HepG2 (cell line): ENCODE measurements at regions not wholly inside any gene's neighbourhood (a gene's known extent, or its start where the extent isn't known, plus 50 kb on each side); places are given as distances from the start of the nearest gene placed in this dataset.

Source experiments
- ATAC-seq: fragments of 200-7000 bp; cut with Tn5 transposase; 3 replicates; pipeline ENCODE4 v1.9.1; 2020; ENCODE audit warnings: mild to moderate bottlenecking, moderate library complexity
- BruUV-seq: library from RNA; stranded (reverse); fragments of 400-500 nt; replicated peaks from 2 replicates; lab custom pipeline; 2021; lab: Mats Ljungman, UMichigan
- CTCF ChIA-PET: fragments of 300-600 bp; formaldehyde crosslinking; extraction: SDS; loops from one replicate; lab custom pipeline; 2021; ENCODE audit warnings: low total read pairs, inconsistent platforms, low intra/inter-chr PET ratio; lab: Yijun Ruan, JAX
- POLR2A ChIA-PET: fragments of 350-600 bp; sonication (Branson Sonifier 250); formaldehyde crosslinking; loops from one replicate; lab custom pipeline; 2020; ENCODE audit warnings: antibody characterized with exemption, inconsistent platforms; lab: Yijun Ruan, JAX
- DNase-seq: peaks from one replicate; pipeline ENCODE4 v3.0.0-alpha.2; 2015; ENCODE audit warnings: low spot score
- FAIRE-seq: peaks from 3 replicates; lab custom pipeline; 2011; peaks lifted over from hg19 to GRCh38; lab: Jason Lieb, UNC
- H2AFZ ChIP-seq: one replicate; pipeline ENCODE4 v1.6.1; 2011; ENCODE audit warnings: low read length, inconsistent platforms
- H3K27ac ChIP-seq: fragments of 300-600 bp; 3 replicates; pipeline ENCODE4 v1.8.0; 2011; ENCODE audit warnings: mixed run types, mild to moderate bottlenecking, mixed read lengths, low read length, inconsistent platforms; ENCODE audit not compliant: insufficient read depth; ENCODE audit errors: extremely low read length
- H3K27me3 ChIP-seq, 2 experiments: fragments of 200-600 bp in 1 of 2; 2 replicates in 1 of 2; 3 replicates in 1 of 2; pipeline versions ENCODE4 v1.6.0 to v1.8.0; 2011; ENCODE audit warnings: low read length in 2 of 2, mild to moderate bottlenecking in 2 of 2, moderate library complexity in 2 of 2, inconsistent platforms in 1 of 2; ENCODE audit not compliant: insufficient read depth in 2 of 2, control insufficient read depth in 1 of 2
- H3K36me3 ChIP-seq, 2 experiments: fragments of 200-600 bp in 1 of 2; replicated peaks in 1 of 2; 2 replicates in 1 of 2; 3 replicates in 1 of 2; pipeline versions ENCODE4 v1.5.1 to v1.8.0; 2011; ENCODE audit warnings: low read length in 2 of 2, inconsistent platforms in 1 of 2; ENCODE audit not compliant: insufficient read depth in 2 of 2, control insufficient read depth in 1 of 2
- H3K4me1 ChIP-seq: 2 replicates; pipeline ENCODE4 v1.5.1; 2012; ENCODE audit warnings: low read length, inconsistent platforms; ENCODE audit not compliant: insufficient read depth
- H3K4me2 ChIP-seq: 2 replicates; pipeline ENCODE4 v1.6.0; 2011; ENCODE audit warnings: low read depth, low read length, inconsistent platforms
- H3K4me3 ChIP-seq, 3 experiments: fragments of 200-600 bp in 1 of 3; sonication (generic), shearing (Covaris generic) in 1 of 3; replicated peaks in 1 of 3; 2 replicates each; pipeline ENCODE4 v1.5.1; 2011 to 2016; ENCODE audit warnings: low read length in 3 of 3, inconsistent platforms in 2 of 3, low read depth in 2 of 3, mild to moderate bottlenecking in 2 of 3, control low read depth in 1 of 3, mixed read lengths in 1 of 3; ENCODE audit not compliant: insufficient read depth in 1 of 3
- H3K79me2 ChIP-seq: one replicate; pipeline ENCODE4 v1.6.1; 2011; ENCODE audit warnings: low read length, inconsistent platforms; ENCODE audit not compliant: insufficient read depth
- H3K9ac ChIP-seq: 2 replicates; pipeline ENCODE4 v1.6.0; 2011; ENCODE audit warnings: mild to moderate bottlenecking, low read depth, low read length, inconsistent platforms; ENCODE audit not compliant: insufficient read depth
- H3K9me3 ChIP-seq: 2 replicates; pipeline ENCODE4 v1.5.1; 2012; ENCODE audit warnings: mild to moderate bottlenecking, low read length
- H4K20me1 ChIP-seq: 2 replicates; pipeline ENCODE4 v1.6.0; 2011; ENCODE audit warnings: inconsistent platforms, mild to moderate bottlenecking, low read length, moderate library complexity; ENCODE audit not compliant: insufficient read depth
- DNMT3B ChIP-seq: conservative IDR thresholded peaks from 2 replicates; pipeline ENCODE4 v1.6.1; 2016; ENCODE audit warnings: missing biosample characterization, control low read depth
- ETV5 ChIP-seq: IDR thresholded peaks from 2 replicates; pipeline ENCODE4 v1.6.1; 2018; ENCODE audit warnings: missing biosample characterization, missing genetic modification reagents, inconsistent platforms, borderline replicate concordance
- THRA ChIP-seq: sonication (generic); formaldehyde crosslinking; IDR thresholded peaks from 2 replicates; pipeline ENCODE4 v1.4.0; 2020; ENCODE audit warnings: missing genetic modification reagents, borderline replicate concordance
- ZBTB14 ChIP-seq: sonication (generic); formaldehyde crosslinking; IDR thresholded peaks from 2 replicates; pipeline ENCODE4 v1.4.0; 2020; ENCODE audit warnings: missing genetic modification reagents
- ZBTB37 ChIP-seq: sonication (generic); formaldehyde crosslinking; IDR thresholded peaks from 2 replicates; pipeline ENCODE4 v1.4.0; 2020; ENCODE audit warnings: mild to moderate bottlenecking, missing genetic modification reagents
- ZC3H13 ChIP-seq: sonication (generic); formaldehyde crosslinking; IDR thresholded peaks from 2 replicates; pipeline ENCODE4 v1.8.1; 2023; ENCODE audit warnings: mild to moderate bottlenecking, missing genetic modification reagents, moderate library complexity
- ZMYM4 ChIP-seq: sonication (generic); formaldehyde crosslinking; IDR thresholded peaks from 2 replicates; pipeline ENCODE4 v1.8.1; 2023; ENCODE audit warnings: mild to moderate bottlenecking, missing genetic modification reagents
- ZNF234 ChIP-seq: sonication (generic); formaldehyde crosslinking; conservative IDR thresholded peaks from 2 replicates; pipeline ENCODE4 v1.5.1; 2020; ENCODE audit warnings: mild to moderate bottlenecking, missing genetic modification reagents
- ZNF24 ChIP-seq: fragments of 450-650 bp; IDR thresholded peaks from 2 replicates; pipeline ENCODE4 v1.6.1; 2017; ENCODE audit warnings: antibody characterized with exemption, mild to moderate bottlenecking
- ZNF775 ChIP-seq: sonication (generic); formaldehyde crosslinking; IDR thresholded peaks from 2 replicates; pipeline ENCODE4 v1.4.0; 2020; ENCODE audit warnings: missing genetic modification reagents, mild to moderate bottlenecking, moderate library complexity, borderline replicate concordance
- ZNF792 ChIP-seq: IDR thresholded peaks from 2 replicates; pipeline ENCODE4 v1.6.1; 2016
- WGBS: methylation state at CpG from one replicate; pipeline ENCODE4 v1.1.6; 2017; ENCODE audit warnings: low lambda C conversion rate; 5-methylcytosine and 5-hydroxymethylcytosine counted together
- in situ Hi-C: cut with HindIII; loops from 2 replicates; pipeline ENCODE4 v1.10.0; 2017; ENCODE audit warnings: low pct_unique_long_range_greater_than_20kb; ENCODE audit not compliant: extremely low pct_ligation_motif_present
- intact Hi-C: fragments of 100-400 bp; cut with micrococcal nuclease; formaldehyde crosslinking; loops from one replicate; pipeline ENCODE4 v1.10.0; 2022; ENCODE audit not compliant: unreplicated experiment
- TF ChIP-seq, protein P1 (sequence below): IDR thresholded peaks from 2 replicates; pipeline ENCODE4 v1.6.1; 2012; ENCODE audit warnings: low read length, improper control_type of control experiment

DNA sequence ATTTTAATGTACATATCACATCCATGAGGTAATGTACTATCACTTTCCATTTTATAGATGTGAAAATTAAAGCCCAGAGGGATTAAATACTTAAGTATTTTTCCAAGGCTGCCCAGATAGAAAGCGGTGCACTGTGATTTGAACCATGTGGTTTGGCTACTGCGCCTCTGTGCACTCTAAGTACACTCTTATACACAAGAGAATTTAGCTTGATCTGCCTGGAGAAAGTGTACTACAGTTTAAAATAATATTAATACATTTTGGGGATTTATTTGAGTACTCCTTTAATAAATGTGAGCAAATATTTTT lies 360.4 kb upstream of the ACTBL2 start:
- H3K4me3 ChIP-seq: no peak overlapping the region
- ChIA-PET CTCF (no interaction called here), POLR2A (no interaction called here)
- no peak for FAIRE-seq
- 3% methylated on average over 2 of the region's 2 CpGs for WGBS
- H4K20me1 ChIP-seq: no peaks in the 10 kb centered on the region
- BruUV-seq: no TSS peak
- no peaks in the 10 kb centered on the region for H3K4me1 ChIP-seq
- no peak for ATAC-seq
- no peak overlapping the region for H3K4me2 ChIP-seq
- no peak overlapping the region for H2AFZ ChIP-seq
- TF ChIP-seq ZBTB37 (CRISPR knock-in tag) (no peak), THRA (no peak)
- no peaks in the 10 kb centered on the region for H3K79me2 ChIP-seq
- H3K36me3 ChIP-seq: no peaks in the 10 kb centered on the region
- intact Hi-C loops: no loop called here
- no peaks in the 10 kb centered on the region; a peak in 1 of 5 replicates for H3K27me3 ChIP-seq
- no peak overlapping the region for H3K9ac ChIP-seq
- H3K27ac ChIP-seq: no peak overlapping the region
- DNase-seq: no peak
- no peaks in the 10 kb centered on the region for H3K9me3 ChIP-seq
- in situ Hi-C loops: no loop called here

DNA sequence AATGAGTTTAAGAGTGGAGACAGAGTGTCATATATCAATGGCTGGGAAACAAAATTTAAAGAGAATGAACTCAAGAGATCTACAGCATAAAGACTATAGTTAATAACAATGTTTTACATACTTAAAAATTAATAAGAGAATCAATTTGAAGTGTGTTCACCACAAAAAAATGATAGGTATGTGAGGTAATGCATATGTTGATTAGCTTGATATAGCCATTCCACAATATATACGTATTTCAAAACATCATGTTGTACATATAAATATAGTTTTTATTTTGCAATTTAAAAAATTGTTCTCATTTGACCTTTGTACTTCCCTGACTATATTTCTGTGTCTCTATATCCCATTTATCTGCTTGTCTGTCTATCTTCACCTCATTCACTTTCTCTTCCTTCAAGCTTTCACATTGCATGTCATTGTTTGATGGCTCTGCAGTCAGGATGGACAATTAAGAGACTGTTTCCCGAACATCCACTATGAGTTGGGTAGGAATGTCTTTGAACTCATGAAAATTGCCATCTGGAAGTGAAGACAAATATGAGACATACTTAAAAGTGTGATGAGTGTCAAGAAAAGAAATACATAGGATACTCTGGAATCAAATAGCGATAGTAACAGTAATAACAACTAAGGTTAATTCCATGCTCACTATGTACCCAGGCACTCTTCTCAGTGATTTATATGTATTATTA lies 359.9 kb upstream of the ACTBL2 start:
- H3K27ac ChIP-seq: no peak overlapping the region
- no peak for DNase-seq
- no peaks in the 10 kb centered on the region for H3K4me1 ChIP-seq
- no peaks in the 10 kb centered on the region; a peak in 1 of 5 replicates for H3K27me3 ChIP-seq
- in situ Hi-C loops (no loop called here), intact Hi-C loops (no loop called here)
- no peak overlapping the region for H2AFZ ChIP-seq
- POLR2A ChIA-PET: no interaction called here
- 44% methylated on average over 3 of the region's 3 CpGs for WGBS
- H3K9me3 ChIP-seq: no peaks in the 10 kb centered on the region
- FAIRE-seq: no peak
- H3K36me3 ChIP-seq: no peaks in the 10 kb centered on the region
- CTCF ChIA-PET: no interaction called here
- no peaks in the 10 kb centered on the region for H3K79me2 ChIP-seq
- H3K9ac ChIP-seq: no peak overlapping the region
- H4K20me1 ChIP-seq: no peaks in the 10 kb centered on the region
- ATAC-seq: no peak
- no TSS peak for BruUV-seq
- no peak overlapping the region for H3K4me3 ChIP-seq
- H3K4me2 ChIP-seq: no peak overlapping the region
- TF ChIP-seq ZC3H13 (CRISPR knock-in tag) (no peak), ZNF234 (no peak), ZNF775 (CRISPR knock-in tag) (no peak), ETV5 (CRISPR knock-in tag) (no peak), ZNF792 (no peak), ZNF24 (no peak), ZMYM4 (CRISPR knock-in tag) (no peak), DNMT3B (CRISPR knock-in tag) (no peak), ZBTB14 (CRISPR knock-in tag) (no peak)
- TF ChIP-seq, protein P1, sequence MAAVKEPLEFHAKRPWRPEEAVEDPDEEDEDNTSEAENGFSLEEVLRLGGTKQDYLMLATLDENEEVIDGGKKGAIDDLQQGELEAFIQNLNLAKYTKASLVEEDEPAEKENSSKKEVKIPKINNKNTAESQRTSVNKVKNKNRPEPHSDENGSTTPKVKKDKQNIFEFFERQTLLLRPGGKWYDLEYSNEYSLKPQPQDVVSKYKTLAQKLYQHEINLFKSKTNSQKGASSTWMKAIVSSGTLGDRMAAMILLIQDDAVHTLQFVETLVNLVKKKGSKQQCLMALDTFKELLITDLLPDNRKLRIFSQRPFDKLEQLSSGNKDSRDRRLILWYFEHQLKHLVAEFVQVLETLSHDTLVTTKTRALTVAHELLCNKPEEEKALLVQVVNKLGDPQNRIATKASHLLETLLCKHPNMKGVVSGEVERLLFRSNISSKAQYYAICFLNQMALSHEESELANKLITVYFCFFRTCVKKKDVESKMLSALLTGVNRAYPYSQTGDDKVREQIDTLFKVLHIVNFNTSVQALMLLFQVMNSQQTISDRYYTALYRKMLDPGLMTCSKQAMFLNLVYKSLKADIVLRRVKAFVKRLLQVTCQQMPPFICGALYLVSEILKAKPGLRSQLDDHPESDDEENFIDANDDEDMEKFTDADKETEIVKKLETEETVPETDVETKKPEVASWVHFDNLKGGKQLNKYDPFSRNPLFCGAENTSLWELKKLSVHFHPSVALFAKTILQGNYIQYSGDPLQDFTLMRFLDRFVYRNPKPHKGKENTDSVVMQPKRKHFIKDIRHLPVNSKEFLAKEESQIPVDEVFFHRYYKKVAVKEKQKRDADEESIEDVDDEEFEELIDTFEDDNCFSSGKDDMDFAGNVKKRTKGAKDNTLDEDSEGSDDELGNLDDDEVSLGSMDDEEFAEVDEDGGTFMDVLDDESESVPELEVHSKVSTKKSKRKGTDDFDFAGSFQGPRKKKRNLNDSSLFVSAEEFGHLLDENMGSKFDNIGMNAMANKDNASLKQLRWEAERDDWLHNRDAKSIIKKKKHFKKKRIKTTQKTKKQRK: no peak
